ENCODE measurements at regions not wholly inside any gene's neighbourhood (a gene's known extent, or its start where the extent isn't known, plus 50 kb on each side); places are given as distances from the start of the nearest gene placed in this dataset.
"Not testable (repeated sequence)": the region's sequence is repeated elsewhere in the genome, so short reads cannot be mapped to it uniquely, and the experiment has no call there.

- H3K27me3 ChIP-seq, result no peaks in the 10 kb centered on the region
- intact Hi-C loops (cut with DNase I), result no loop called here
- 81% methylated on average over 1 of the region's 1 CpG for WGBS (ENCODE audit: insufficient coverage, low coverage, low lambda C conversion rate, missing lambda C conversion rate)
- no peak overlapping the region for H3K27ac ChIP-seq
- H3K4me1 ChIP-seq, result no peaks in the 10 kb centered on the region
- no peak for DNase-seq
- ATAC-seq, result no peak
- H3K36me3 ChIP-seq, result no peaks in the 10 kb centered on the region
- TF ChIP-seq POLR2A (IDR thresholded peaks at IDR 0.05), result no peak
- no peak for TF ChIP-seq CTCF (IDR thresholded peaks at IDR 0.05)
- H3K9me3 ChIP-seq, result no peaks in the 10 kb centered on the region
- H3K4me3 ChIP-seq, result no peak overlapping the region
Measured at GRCh38 chr18:1371724-1372123, 467.1 kb downstream of the ADCYAP1 start.

- no CpG with 5 or more reads among the region's 3 CpGs for WGBS (ENCODE audit: insufficient coverage, low coverage, low lambda C conversion rate, missing lambda C conversion rate)
- H3K27me3 ChIP-seq, result no peaks in the 10 kb centered on the region
- no peak overlapping the region for H3K4me3 ChIP-seq
- no peak overlapping the region for H3K27ac ChIP-seq
- no peaks in the 10 kb centered on the region for H3K36me3 ChIP-seq
- intact Hi-C loops (cut with DNase I), result no loop called here
- TF ChIP-seq CTCF (IDR thresholded peaks at IDR 0.05), result no peak
- TF ChIP-seq POLR2A (IDR thresholded peaks at IDR 0.05), result no peak
- DNase-seq (no peak), ATAC-seq (no peak)
- H3K4me1 ChIP-seq, result no peaks in the 10 kb centered on the region
- H3K9me3 ChIP-seq, result no peaks in the 10 kb centered on the region
Measured at GRCh38 chr18:1383465-1383864, 478.8 kb downstream of the ADCYAP1 start.

GRCh38 chr18:1388468-1388867 is 483.8 kb downstream of the ADCYAP1 start:
- DNase-seq; H3K27ac ChIP-seq; H3K36me3 ChIP-seq; intact Hi-C loops (cut with DNase I); H3K27me3 ChIP-seq; H3K9me3 ChIP-seq; H3K4me3 ChIP-seq; ATAC-seq: not testable (repeated sequence)
- H3K4me1 ChIP-seq, result peaks cover 0 to 14% (median 2%) of the 10 kb centered on the region in 4 donors

- WGBS (ENCODE audit: insufficient coverage, low coverage, low lambda C conversion rate, missing lambda C conversion rate), result 15% methylated on average over 3 of the region's 3 CpGs
- Histone ChIP-seq H3K9me3 (no peaks in the 10 kb centered on the region), H3K27me3 (no peaks in the 10 kb centered on the region), H3K4me1 (peaks cover 0 to 17% (median 5%) of the 10 kb centered on the region in 4 donors), H3K36me3 (no peaks in the 10 kb centered on the region), H3K4me3 (no peak overlapping the region), H3K27ac (peak overlapping the region; percentile 23 to 59 (median 44))
- ATAC-seq (peak; percentile 88 to 92 (median 91)), DNase-seq (peak; percentile 73 to 89 (median 80))
- intact Hi-C loops (cut with DNase I), result no loop called here
- TF ChIP-seq CTCF (IDR thresholded peaks at IDR 0.05) (no peak), POLR2A (IDR thresholded peaks at IDR 0.05) (no peak)
Measured at GRCh38 chr18:1392046-1392445, 487.4 kb downstream of the ADCYAP1 start.

- intact Hi-C loops (cut with DNase I), result no loop called here
- H3K4me1 ChIP-seq, result peaks cover 0 to 17% (median 5%) of the 10 kb centered on the region in 4 donors
- H3K4me3 ChIP-seq, result no peak overlapping the region
- no peaks in the 10 kb centered on the region for H3K9me3 ChIP-seq
- TF ChIP-seq POLR2A (IDR thresholded peaks at IDR 0.05), result no peak
- no peak for TF ChIP-seq CTCF (IDR thresholded peaks at IDR 0.05)
- 30% methylated on average over 7 of the region's 7 CpGs for WGBS (ENCODE audit: insufficient coverage, low coverage, low lambda C conversion rate, missing lambda C conversion rate)
- H3K36me3 ChIP-seq, result no peaks in the 10 kb centered on the region
- no peaks in the 10 kb centered on the region for H3K27me3 ChIP-seq
- no peak for DNase-seq
- peak overlapping the region; percentile 23 to 59 (median 44) for H3K27ac ChIP-seq
- ATAC-seq, result peak; percentile 78 to 85 (median 80)
Measured at GRCh38 chr18:1392865-1393734, 488.4 kb downstream of the ADCYAP1 start.

Measured in right lobe of liver (tissue), 6 donors.